HL-60 (cell line): ENCODE measurements at regions not wholly inside any gene's neighbourhood (a gene's known extent, or its start where the extent isn't known, plus 50 kb on each side); places are given as distances from the start of the nearest gene placed in this dataset.
"Not testable (repeated sequence)": the region's sequence is repeated elsewhere in the genome, so short reads cannot be mapped to it uniquely, and the experiment has no call there.

ENCODE experiments used
- DNase-seq, 2 experiments: peaks; one replicate each; pipeline ENCODE4 v3.0.0-alpha.2; 2010 to 2020; ENCODE audit warnings: low read depth in 1 of 2, low spot score in 1 of 2
- H3K27ac ChIP-seq: fragments of 250-450 bp; sonication (Bioruptor Pico); replicated peaks from 2 replicates; pipeline ENCODE4 v1.5.1; 2020; ENCODE audit warnings: mild to moderate bottlenecking, moderate library complexity
- H3K27me3 ChIP-seq: fragments of 250-450 bp; sonication (Bioruptor Pico); 2 replicates; pipeline ENCODE4 v1.5.1; 2021; ENCODE audit warnings: mild to moderate bottlenecking, moderate library complexity; ENCODE audit not compliant: insufficient read depth, poor library complexity, severe bottlenecking
- H3K4me3 ChIP-seq: replicated peaks from 2 replicates; pipeline ENCODE4 v1.5.1; 2011; ENCODE audit warnings: mild to moderate bottlenecking, control low read depth, low read length; ENCODE audit not compliant: insufficient read depth
- GABPA ChIP-seq: IDR thresholded peaks from 2 replicates; pipeline ENCODE4 v1.6.1; 2012; ENCODE audit warnings: low read depth
- POLR2AphosphoS5 ChIP-seq: IDR thresholded peaks from 2 replicates; pipeline ENCODE4 v1.6.1; 2012; ENCODE audit warnings: low read depth
- SPI1 ChIP-seq: IDR thresholded peaks from 2 replicates; pipeline ENCODE4 v1.6.1; 2012; ENCODE audit warnings: low read depth, mild to moderate bottlenecking, borderline replicate concordance
- TF ChIP-seq, protein P1 (sequence below): IDR thresholded peaks from 2 replicates; pipeline ENCODE4 v1.6.1; 2012; ENCODE audit warnings: low read depth; ENCODE audit not compliant: insufficient replicate concordance
- TF ChIP-seq, protein P2 (sequence below): IDR thresholded peaks from one replicate; pipeline ENCODE4 v1.5.1; 2011; ENCODE audit warnings: low read length, control low read depth, inconsistent platforms; ENCODE audit not compliant: insufficient read depth

DNA sequence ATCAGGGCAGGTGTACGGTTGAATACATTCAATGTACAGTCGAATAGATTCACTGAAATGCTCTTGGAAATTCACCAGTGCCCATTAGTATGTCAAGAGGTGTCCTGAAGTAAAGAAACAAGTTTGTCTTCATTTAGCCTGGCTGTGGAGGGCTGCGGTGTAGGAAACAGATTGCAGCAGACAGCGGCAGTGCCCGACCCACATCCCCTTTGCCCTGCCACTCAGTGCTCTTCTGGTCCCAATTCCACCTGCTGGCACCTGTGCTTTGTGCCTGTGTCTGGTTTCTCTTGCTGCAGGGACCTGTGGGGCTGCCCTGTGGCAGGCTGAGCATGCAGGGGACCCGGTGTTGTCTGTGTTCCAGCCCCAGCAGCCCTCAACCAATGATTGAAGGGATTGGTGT lies 183.7 kb downstream of the RPS24 start:
- Histone ChIP-seq H3K27me3 (no peaks in the 10 kb centered on the region), H3K4me3 (no peak overlapping the region), H3K27ac (no peak overlapping the region)
- peak in 1 of 2 experiments; percentile 24 for DNase-seq
- TF ChIP-seq GABPA (no peak), SPI1 (no peak), POLR2AphosphoS5 (no peak)
- TF ChIP-seq, protein P1, sequence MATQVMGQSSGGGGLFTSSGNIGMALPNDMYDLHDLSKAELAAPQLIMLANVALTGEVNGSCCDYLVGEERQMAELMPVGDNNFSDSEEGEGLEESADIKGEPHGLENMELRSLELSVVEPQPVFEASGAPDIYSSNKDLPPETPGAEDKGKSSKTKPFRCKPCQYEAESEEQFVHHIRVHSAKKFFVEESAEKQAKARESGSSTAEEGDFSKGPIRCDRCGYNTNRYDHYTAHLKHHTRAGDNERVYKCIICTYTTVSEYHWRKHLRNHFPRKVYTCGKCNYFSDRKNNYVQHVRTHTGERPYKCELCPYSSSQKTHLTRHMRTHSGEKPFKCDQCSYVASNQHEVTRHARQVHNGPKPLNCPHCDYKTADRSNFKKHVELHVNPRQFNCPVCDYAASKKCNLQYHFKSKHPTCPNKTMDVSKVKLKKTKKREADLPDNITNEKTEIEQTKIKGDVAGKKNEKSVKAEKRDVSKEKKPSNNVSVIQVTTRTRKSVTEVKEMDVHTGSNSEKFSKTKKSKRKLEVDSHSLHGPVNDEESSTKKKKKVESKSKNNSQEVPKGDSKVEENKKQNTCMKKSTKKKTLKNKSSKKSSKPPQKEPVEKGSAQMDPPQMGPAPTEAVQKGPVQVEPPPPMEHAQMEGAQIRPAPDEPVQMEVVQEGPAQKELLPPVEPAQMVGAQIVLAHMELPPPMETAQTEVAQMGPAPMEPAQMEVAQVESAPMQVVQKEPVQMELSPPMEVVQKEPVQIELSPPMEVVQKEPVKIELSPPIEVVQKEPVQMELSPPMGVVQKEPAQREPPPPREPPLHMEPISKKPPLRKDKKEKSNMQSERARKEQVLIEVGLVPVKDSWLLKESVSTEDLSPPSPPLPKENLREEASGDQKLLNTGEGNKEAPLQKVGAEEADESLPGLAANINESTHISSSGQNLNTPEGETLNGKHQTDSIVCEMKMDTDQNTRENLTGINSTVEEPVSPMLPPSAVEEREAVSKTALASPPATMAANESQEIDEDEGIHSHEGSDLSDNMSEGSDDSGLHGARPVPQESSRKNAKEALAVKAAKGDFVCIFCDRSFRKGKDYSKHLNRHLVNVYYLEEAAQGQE: no peak

DNA sequence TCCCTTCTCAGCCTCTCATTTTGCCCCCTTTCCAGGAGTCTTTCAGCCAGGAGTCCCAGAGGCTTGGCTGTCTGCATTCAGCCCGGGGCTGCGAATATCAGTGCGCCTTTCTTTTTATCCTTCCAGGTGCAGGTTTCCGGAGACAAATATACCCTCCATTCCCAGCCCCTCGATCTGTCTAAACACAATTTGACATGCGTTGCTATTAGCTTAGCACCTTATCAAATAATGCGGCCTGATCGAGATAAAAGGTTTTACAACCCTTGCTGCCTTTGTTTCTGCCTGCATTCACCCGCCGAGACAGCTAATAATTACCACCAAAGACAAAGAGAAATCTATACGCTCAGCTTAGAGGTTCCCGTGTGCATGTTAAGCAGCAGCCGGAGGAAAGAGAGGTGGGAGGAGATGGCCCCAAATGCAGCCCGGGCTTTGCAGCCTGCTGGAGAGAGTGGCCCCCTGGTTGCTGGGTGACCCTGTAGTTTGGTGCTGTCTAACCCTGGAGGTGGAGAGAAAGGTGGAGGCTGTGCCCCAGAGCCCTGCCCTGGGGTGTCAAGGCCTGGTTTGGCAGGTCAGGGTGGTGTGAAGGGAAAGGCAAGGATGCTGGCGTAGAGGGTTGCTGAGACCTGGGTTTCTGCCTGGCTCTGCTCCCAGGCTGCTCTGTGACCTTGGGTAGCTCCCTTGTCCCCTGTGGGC lies 185.3 kb downstream of the RPS24 start:
- H3K27me3 ChIP-seq: no peaks in the 10 kb centered on the region
- no peak for DNase-seq
- no peak for TF ChIP-seq POLR2AphosphoS5
- TF ChIP-seq, protein P1: no peak
- TF ChIP-seq GABPA: no peak
- TF ChIP-seq SPI1: no peak
- TF ChIP-seq, protein P2, sequence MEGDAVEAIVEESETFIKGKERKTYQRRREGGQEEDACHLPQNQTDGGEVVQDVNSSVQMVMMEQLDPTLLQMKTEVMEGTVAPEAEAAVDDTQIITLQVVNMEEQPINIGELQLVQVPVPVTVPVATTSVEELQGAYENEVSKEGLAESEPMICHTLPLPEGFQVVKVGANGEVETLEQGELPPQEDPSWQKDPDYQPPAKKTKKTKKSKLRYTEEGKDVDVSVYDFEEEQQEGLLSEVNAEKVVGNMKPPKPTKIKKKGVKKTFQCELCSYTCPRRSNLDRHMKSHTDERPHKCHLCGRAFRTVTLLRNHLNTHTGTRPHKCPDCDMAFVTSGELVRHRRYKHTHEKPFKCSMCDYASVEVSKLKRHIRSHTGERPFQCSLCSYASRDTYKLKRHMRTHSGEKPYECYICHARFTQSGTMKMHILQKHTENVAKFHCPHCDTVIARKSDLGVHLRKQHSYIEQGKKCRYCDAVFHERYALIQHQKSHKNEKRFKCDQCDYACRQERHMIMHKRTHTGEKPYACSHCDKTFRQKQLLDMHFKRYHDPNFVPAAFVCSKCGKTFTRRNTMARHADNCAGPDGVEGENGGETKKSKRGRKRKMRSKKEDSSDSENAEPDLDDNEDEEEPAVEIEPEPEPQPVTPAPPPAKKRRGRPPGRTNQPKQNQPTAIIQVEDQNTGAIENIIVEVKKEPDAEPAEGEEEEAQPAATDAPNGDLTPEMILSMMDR: no peak
- H3K27ac ChIP-seq: no peak overlapping the region
- no peak overlapping the region for H3K4me3 ChIP-seq

DNA sequence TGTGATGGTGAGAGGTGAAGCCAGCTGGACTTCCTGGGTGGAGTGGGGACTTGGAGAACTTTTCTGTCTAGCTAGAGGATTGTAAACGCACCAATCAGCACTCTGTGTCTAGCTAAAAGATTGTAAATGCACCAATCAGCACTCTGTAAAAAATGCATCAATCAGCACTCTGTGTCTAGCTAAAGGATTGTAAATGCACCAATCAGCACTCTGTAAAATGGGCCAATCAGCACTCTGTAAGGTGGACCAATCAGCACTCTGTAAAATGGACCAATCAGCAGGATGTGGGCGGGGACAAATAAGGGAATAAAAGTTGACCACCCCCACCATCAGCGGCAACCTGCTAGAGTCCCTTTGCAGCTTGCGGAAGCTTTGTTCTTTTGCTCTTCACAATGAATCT lies 185.9 kb downstream of the RPS24 start:
- not testable (repeated sequence) for H3K4me3 ChIP-seq, H3K27me3 ChIP-seq, H3K27ac ChIP-seq, DNase-seq

DNA sequence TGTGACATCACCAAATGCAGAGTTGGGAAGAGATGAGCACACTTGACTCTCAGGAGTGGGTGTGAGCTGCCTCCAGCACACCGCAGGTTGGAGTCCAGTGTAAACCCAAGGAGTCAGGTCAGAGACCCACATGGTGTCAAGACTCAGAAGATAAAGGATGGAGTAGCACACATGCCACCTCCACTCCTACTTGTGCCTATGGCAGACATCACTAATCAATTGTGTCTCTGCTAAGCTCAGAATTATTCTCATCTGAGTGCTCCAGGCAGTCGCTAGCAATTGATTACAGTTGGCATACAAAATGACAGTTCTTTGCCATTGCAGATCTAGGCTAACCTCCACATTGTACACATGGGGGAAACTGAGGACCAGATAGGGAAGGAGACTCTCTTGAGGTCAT lies 187.1 kb downstream of the RPS24 start:
- Histone ChIP-seq H3K4me3 (no peak overlapping the region), H3K27ac (no peak overlapping the region), H3K27me3 (no peaks in the 10 kb centered on the region)
- no peak for DNase-seq
- TF ChIP-seq SPI1 (no peak), GABPA (no peak), POLR2AphosphoS5 (no peak)
- TF ChIP-seq, protein P1: no peak
- TF ChIP-seq, protein P2: no peak
